Parathyroid adenoma (tissue), 2 donors: ENCODE measurements at regions not wholly inside any gene's neighbourhood (a gene's known extent, or its start where the extent isn't known, plus 50 kb on each side); places are given as distances from the start of the nearest gene placed in this dataset.

Experiments
- H2AFZ ChIP-seq: fragments of 300-600 bp; sonication (generic); one replicate; pipeline ENCODE4 v1.7.0; 2017; ENCODE audit warnings: antibody characterized with exemption, mild to moderate bottlenecking
- H3K27ac ChIP-seq: fragments of 300-600 bp; sonication (generic); one replicate; pipeline ENCODE4 v1.7.0; 2017
- H3K27me3 ChIP-seq: fragments of 300-600 bp; sonication (generic); one replicate; pipeline ENCODE4 v1.7.0; 2017; ENCODE audit warnings: low read length; ENCODE audit not compliant: control insufficient read depth, insufficient read depth
- H3K36me3 ChIP-seq: fragments of 300-600 bp; sonication (generic); one replicate; pipeline ENCODE4 v1.7.0; 2017; ENCODE audit warnings: low read length; ENCODE audit not compliant: control insufficient read depth, insufficient read depth
- H3K4me1 ChIP-seq: fragments of 300-600 bp; sonication (generic); one replicate; pipeline ENCODE4 v1.7.0; 2017; ENCODE audit warnings: control low read depth
- H3K4me2 ChIP-seq: fragments of 300-600 bp; sonication (generic); one replicate; pipeline ENCODE4 v1.7.0; 2017; ENCODE audit warnings: low read length
- H3K4me3 ChIP-seq: fragments of 300-600 bp; sonication (generic); one replicate; pipeline ENCODE4 v1.7.0; 2017; ENCODE audit warnings: low read depth, low read length
- H3K79me2 ChIP-seq: fragments of 300-600 bp; sonication (generic); one replicate; pipeline ENCODE4 v1.7.0; 2017; ENCODE audit warnings: control low read depth
- H3K9ac ChIP-seq: fragments of 300-600 bp; sonication (generic); one replicate; pipeline ENCODE4 v1.7.0; 2017; ENCODE audit warnings: mild to moderate bottlenecking
- H3K9me3 ChIP-seq: fragments of 300-600 bp; sonication (generic); one replicate; pipeline ENCODE4 v1.7.0; 2017; ENCODE audit warnings: low read length; ENCODE audit not compliant: control insufficient read depth
- CTCF ChIP-seq: fragments of 300-600 bp; sonication (generic); IDR thresholded peaks from one replicate; pipeline ENCODE4 v1.7.0; 2017; ENCODE audit warnings: antibody characterized with exemption, mild to moderate bottlenecking
- donor health status: primary hyperparathyroidism.

GRCh38 chr5:36440300-36440699 lies 138.6 kb upstream of the RANBP3L start:
- no peaks in the 10 kb centered on the region for H3K27me3 ChIP-seq
- H3K9me3 ChIP-seq: no peaks in the 10 kb centered on the region
- H2AFZ ChIP-seq: no peak overlapping the region
- H3K27ac ChIP-seq: no peak overlapping the region
- H3K4me2 ChIP-seq: no peak overlapping the region
- H3K9ac ChIP-seq: no peak overlapping the region
- no peak overlapping the region for H3K4me3 ChIP-seq
- H3K4me1 ChIP-seq: no peaks in the 10 kb centered on the region
- TF ChIP-seq CTCF: no peak
- H3K36me3 ChIP-seq: no peaks in the 10 kb centered on the region
- no peaks in the 10 kb centered on the region for H3K79me2 ChIP-seq

- no peak overlapping the region for H3K4me2 ChIP-seq
- H3K4me1 ChIP-seq: no peaks in the 10 kb centered on the region
- H3K9ac ChIP-seq: no peak overlapping the region
- H3K36me3 ChIP-seq: no peaks in the 10 kb centered on the region
- no peak overlapping the region for H2AFZ ChIP-seq
- no peaks in the 10 kb centered on the region for H3K27me3 ChIP-seq
- H3K9me3 ChIP-seq: no peaks in the 10 kb centered on the region
- no peak for TF ChIP-seq CTCF
- H3K27ac ChIP-seq: no peak overlapping the region
- H3K4me3 ChIP-seq: no peak overlapping the region
- H3K79me2 ChIP-seq: no peaks in the 10 kb centered on the region
Measured at GRCh38 chr5:36441280-36441679, 139.6 kb upstream of the RANBP3L start.

- no peak overlapping the region for H3K9ac ChIP-seq
- H3K27me3 ChIP-seq: no peaks in the 10 kb centered on the region
- no peaks in the 10 kb centered on the region for H3K9me3 ChIP-seq
- no peak overlapping the region for H3K4me3 ChIP-seq
- no peaks in the 10 kb centered on the region for H3K4me1 ChIP-seq
- no peak overlapping the region for H2AFZ ChIP-seq
- no peak overlapping the region for H3K4me2 ChIP-seq
- no peak overlapping the region for H3K27ac ChIP-seq
- no peaks in the 10 kb centered on the region for H3K79me2 ChIP-seq
- TF ChIP-seq CTCF: no peak
- no peaks in the 10 kb centered on the region for H3K36me3 ChIP-seq
Measured at GRCh38 chr5:36442352-36442751, 140.7 kb upstream of the RANBP3L start.

- Histone ChIP-seq H3K27ac (no peak overlapping the region), H3K36me3 (no peaks in the 10 kb centered on the region), H3K27me3 (no peaks in the 10 kb centered on the region), H3K9ac (no peak overlapping the region), H3K4me3 (no peak overlapping the region), H3K79me2 (no peaks in the 10 kb centered on the region), H3K4me1 (no peaks in the 10 kb centered on the region), H3K4me2 (no peak overlapping the region), H3K9me3 (no peaks in the 10 kb centered on the region), H2AFZ (no peak overlapping the region)
- TF ChIP-seq CTCF: no peak
Measured at GRCh38 chr5:36442796-36443195, 141.1 kb upstream of the RANBP3L start.

GRCh38 chr5:36443941-36444340 lies 142.2 kb upstream of the RANBP3L start:
- H2AFZ ChIP-seq: no peak overlapping the region
- no peaks in the 10 kb centered on the region for H3K79me2 ChIP-seq
- H3K27ac ChIP-seq: no peak overlapping the region
- H3K9me3 ChIP-seq: no peaks in the 10 kb centered on the region
- no peak overlapping the region for H3K4me3 ChIP-seq
- no peaks in the 10 kb centered on the region for H3K36me3 ChIP-seq
- no peaks in the 10 kb centered on the region for H3K27me3 ChIP-seq
- H3K4me1 ChIP-seq: no peaks in the 10 kb centered on the region
- no peak overlapping the region for H3K4me2 ChIP-seq
- no peak overlapping the region for H3K9ac ChIP-seq
- TF ChIP-seq CTCF: no peak
